Pulmonary artery endothelial cell (primary cell): ENCODE measurements at regions not wholly inside any gene's neighbourhood (a gene's known extent, or its start where the extent isn't known, plus 50 kb on each side); places are given as distances from the start of the nearest gene placed in this dataset.
"Not testable (repeated sequence)": the region's sequence is repeated elsewhere in the genome, so short reads cannot be mapped to it uniquely, and the experiment has no call there.

Experiments
- DNase-seq: peaks from one replicate; pipeline ENCODE4 v3.0.0-alpha.2; 2011; ENCODE audit warnings: low read depth, low spot score

DNA sequence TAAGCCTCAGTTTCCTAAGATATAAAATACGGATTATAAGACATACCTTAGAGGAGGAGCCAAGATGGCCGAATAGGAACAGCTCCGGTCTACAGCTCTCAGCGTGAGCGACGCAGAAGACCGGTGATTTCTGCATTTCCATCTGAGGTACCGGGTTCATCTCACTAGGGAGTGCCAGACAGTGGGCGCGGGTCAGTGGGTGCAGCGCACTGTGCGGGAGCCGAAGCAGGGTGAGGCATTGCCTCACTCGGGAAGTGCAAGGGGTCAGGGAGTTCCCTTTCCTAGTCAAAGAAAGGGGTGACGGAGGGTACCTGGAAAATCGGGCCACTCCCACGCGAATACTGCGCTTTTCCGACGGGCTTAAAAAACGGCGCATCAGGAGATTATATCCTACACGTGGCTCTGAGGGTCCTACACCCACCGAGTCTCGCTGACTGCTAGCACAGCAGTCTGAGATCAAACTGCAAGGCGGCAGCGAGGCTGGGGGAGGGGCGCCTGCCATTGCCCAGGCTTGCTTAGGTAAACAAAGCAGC is 1877.1 kb upstream of the C9orf72 start:
- not testable (repeated sequence) for DNase-seq

DNA sequence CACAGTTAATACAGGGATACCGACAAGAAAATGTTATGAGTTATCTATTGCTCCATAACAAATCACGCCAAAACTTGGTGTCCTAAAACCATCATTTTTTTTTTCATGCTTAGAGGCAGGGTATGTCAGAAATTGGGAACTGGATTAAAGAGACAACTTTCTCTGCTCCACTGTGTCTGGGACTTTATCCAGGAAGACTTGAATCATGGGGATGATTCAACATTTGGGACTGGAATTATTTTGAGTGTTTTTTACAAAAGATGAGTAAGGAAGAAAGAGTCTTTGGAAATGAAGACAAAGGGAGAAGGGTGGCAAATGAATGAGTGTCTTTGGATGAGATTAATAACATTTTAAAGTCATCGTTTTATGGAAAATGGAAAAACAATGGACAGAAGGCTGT is 1883.7 kb upstream of the C9orf72 start:
- no peak for DNase-seq

DNA sequence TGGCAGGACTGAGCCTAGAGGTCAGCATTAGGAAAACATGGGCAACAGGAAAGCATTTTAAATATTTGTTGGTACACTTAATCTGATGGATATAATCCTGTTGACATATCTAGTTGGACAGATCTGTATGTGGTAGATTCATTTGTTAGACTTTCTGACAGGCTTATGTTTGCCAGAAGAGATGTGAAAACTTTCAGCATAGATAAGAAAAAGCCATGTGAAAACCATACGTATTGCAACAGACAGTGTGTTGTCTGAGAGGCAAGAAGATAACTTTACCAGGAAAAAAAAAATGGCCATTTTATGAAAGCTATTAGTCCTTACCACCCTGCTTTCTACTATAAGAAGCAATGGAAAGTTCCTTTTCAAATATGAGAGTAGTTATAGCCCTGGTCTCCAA is 1902.2 kb upstream of the C9orf72 start:
- no peak for DNase-seq

DNA sequence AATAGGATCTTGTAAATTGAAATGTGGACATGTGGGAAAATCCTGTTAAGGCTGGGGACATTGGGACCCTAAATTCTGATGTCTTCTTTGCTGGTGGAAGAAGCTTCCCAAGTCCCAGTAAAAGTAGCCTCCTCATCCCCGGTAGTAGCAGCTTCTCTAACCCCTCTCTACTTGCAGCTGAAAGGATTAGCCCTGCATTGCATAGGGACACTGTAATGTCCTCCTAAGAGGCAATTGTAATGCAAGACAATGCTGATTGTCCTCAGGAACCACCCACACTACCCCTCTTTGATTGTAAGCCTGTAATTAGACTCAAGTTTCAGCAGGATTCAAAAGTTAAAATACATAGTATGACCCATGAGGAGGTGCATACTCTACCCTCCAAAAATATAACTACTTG is 1938.4 kb upstream of the C9orf72 start:
- no peak for DNase-seq

DNA sequence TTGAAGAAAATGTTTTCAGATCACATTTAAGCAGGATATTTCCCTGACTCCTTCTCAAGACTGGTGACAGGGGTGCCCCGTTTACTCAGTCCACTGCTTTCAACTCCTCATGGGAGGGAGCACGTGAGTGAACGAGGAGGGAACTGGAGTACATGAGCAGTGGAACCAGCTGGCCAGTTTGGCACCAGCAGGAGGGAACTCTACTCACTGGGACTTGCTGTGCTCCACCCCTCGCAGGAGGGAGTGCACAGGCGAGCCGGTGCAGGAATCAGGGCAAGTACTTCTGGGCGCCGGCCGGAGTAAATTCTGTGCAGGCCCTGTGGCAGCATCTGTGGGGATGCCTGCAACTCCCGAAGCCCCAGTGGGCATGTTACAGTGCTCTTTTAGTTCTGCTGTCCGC is 1941.1 kb upstream of the C9orf72 start:
- DNase-seq, result no peak

DNA sequence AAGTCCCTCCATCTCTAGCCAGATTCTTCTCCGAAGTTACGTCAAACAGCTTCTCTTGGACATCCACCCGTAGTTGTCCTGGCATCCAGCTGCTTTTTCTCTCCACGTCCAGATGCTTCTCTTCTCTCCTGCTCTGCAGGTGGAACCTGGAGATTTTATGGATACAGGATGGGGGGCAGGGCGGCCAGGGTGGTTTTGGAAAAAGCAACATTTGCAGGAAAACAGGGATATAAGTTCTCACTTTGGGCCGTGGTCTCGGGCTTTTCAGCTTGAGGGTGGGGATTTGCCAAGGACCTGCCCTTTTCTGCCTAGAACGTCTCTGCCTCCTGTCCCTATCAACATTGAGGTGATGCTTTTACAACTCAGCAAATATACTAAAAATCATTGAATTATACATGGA is 1941.6 kb upstream of the C9orf72 start:
- DNase-seq, result no peak

DNA sequence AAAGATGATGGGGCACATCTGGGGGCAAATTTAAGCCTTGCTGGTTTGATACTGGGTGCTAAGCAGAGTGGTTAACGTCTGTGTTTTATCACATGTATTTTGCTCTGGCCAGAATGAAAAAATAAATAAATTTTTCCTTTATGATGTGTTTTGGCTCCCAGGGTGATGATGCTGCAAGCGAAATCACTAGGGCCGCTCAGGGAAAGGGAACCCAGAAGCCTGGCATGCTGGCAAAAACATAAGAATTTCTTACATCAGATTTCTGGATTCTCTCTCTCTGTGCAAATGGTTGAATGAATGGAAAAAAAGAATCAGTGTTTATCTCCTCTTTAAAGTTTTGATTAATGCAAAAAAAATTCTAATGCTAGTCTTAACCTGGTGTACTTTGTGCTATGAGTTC is 1975.2 kb upstream of the C9orf72 start:
- no peak for DNase-seq

DNA sequence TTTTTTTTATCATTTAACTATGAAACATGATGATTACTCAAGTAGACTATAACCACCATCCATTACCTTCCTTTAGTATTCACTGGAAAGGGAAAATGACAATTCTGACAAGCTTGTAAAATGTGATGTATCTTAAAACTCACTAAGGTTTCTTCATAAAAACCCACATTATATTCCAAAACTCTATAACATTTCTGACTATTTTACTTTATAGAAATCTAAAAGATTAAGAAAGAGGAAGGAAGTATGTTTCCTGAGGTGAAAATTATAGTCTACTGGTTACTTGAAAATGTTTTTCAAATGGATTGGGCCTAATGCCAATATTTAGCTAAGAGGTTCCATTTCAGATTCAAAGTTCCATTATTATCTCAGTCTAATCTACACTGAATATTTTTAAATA is 1982.2 kb upstream of the C9orf72 start:
- DNase-seq, result no peak

DNA sequence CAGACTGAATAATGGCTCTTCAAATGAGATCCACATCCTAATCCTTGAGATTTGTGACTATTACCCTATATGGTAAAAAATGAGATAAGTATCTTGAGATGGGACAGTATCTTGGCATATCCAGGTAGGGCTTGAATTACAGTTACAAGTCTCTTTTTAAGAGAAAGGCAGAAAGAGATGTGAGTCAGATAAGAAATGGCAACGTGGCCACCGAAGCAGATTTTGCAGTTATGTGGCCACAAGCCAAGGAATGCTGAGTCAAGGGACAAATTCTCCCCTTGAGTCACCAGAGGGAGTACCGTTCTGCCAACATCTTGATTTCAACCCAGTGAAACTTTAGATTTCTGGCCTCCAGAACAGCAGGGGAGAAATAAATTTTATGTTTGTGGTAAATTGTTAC is 1983.0 kb upstream of the C9orf72 start:
- no peak for DNase-seq

DNA sequence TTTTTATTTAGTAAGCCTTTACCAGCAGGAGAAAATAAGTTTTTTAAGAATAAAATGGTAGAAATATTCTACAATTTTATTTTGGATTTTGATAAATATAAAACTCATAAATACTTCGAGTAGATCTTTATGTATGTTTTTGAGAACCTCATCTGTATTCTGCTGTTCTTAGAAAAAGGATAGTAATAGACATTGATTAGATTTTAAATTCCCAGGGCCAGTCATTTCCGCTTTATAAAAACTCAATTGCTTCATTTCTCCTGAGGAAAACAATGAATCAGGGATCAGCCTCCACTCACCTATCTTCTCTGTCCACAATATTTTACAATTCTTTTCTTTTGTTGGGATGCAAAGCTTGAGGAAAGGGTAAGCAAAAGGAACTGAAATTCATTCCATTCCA is 1983.5 kb upstream of the C9orf72 start:
- DNase-seq, result no peak

DNA sequence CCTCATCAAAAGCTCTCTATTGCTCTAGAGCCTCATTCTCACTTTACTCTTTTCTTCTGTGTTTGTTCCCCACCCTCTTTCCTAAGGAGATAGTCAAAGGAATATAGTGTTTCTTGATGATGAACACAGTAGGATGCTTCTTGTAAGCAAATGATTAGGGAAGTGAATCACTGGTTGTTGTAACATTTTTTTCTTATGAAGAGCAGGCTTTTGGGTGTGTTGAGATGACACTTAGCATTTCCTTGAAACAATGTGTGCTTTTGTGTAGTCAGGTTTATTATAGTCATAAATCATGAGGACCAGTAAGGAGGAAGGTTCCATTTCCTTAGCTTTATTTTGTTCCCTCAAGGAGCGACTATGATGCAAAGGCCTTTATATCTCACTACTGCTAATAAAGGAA is 1991.3 kb upstream of the C9orf72 start:
- no peak for DNase-seq

DNA sequence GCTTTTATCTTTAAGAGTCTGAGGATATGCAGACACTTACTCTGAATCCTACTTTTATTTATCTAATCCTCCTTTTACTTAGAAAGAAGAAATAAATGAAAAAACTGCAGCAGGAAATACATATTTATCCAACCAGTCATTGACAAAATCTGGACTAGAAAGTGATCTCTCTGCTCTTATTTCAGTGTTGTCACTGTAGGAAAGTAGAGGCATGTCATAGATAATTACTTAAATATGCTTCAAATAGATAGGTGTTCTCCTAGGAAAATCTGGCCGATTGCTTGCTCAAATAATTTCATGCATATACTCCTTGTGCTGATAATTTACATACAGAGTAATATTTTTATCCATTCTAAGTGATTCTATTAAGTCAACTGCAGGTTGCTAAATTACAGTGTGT is 2001.9 kb upstream of the C9orf72 start:
- DNase-seq, result no peak

DNA sequence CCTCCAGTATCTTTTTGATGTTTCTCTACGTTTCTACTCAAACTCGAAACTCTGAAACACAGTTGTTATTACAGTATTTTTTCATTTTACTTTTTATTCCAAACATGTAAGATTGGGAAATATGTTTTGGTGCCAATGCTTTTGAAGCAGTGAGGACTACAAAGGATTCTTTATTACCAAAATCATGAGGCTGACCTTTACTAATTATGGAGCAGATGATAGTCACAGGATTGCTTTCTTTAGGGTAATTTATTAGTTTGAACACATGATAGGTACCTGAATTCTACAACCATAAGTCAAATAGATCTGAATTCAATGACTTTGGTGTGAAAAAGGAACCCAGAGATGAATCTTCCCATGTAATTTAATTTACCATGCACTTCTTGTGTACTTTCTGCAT is 2015.1 kb upstream of the C9orf72 start:
- DNase-seq, result no peak

DNA sequence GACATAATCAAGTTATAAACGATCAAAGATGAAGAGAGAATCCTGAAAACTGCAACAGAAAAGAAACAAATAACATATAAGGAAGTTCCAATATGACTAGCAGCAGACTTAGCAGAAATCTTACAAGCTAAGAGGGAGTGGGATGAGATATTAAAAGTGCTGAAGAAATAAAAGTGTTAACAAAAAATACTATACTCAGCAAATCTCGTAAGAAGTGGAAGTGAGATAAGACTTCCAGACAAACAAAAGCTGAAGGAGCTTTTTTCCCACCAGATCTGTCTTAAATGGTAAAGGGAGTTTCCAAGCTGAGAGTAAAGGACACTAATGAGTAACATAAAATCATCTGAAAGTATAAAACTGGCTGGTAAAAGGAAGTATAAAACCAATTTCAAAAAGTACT is 2036.0 kb upstream of the C9orf72 start:
- no peak for DNase-seq

DNA sequence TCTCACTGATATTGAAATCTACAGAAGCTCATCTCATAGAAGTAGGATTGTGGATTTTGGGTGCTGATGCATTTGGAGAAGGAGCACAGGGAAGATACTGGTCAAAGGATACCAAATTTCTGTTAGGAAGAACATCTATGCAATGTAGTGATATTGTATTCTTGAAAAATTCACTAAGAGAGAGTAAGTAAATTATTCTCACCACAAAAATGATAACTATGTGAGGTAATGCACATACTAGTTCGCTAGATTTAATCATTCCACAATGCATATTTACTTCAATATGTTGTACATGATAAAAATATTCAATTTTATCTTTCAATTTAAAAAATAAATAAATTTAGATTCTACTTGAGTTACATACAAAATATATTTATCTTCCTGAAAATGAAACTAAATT is 2040.5 kb upstream of the C9orf72 start:
- no peak for DNase-seq

DNA sequence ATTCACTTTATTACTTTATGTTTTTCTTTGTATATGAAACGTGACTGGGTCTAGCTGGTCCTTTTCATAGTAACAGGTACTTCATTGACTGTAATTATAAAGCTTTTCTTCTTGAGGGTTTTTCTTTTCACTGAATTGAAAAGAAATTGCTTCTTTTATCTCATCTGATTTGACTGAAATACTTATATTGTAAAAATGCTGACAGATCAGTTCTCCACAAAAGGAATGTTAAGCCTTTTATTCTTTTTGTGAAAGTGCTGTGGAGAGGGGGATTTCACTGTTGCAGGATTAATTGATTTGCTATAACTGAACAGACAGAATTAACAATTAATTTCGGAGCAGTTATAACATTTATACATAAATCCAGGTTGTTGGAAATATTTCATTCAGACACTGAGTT is 2043.6 kb upstream of the C9orf72 start:
- no peak for DNase-seq

DNA sequence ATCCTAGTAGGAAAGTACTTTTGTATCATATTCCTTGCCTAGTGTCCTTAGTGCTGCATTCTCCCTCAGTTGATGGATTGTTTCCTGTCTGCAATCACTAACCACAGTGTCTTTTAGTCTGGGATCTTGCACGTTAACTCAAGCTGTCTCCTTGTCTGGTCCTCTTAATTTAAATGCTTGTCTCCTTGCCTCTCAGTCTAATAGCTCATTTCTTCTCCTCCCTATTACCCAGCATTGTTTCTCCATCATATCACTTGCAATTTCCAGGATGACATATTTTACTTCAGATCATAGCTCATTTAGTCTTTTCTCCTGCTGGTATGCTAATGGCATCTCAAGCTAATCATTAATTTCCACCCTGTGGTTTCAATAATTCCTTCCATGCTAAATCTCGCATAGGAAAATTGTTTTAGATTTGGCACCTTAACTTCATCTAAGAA is 2052.0 kb upstream of the C9orf72 start:
- no peak for DNase-seq

DNA sequence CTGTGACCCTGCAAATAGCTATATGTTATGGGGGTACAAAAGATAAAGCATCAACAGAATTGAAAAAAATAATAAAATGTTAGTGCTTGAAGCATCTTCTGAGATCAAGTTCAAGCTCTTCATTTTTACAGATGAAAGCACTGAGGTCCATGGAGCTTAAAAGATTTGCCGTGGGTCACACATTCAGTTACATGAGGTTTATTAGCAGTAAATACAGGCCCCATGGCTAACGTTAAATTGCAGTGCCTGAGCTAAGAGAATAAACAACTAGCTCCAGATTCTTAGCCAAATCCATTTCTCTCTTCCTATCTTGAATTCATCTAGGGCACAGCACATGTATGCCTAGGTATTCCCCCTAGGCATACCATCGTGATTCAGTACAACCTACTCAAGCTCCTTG is 2052.7 kb upstream of the C9orf72 start:
- no peak for DNase-seq

DNA sequence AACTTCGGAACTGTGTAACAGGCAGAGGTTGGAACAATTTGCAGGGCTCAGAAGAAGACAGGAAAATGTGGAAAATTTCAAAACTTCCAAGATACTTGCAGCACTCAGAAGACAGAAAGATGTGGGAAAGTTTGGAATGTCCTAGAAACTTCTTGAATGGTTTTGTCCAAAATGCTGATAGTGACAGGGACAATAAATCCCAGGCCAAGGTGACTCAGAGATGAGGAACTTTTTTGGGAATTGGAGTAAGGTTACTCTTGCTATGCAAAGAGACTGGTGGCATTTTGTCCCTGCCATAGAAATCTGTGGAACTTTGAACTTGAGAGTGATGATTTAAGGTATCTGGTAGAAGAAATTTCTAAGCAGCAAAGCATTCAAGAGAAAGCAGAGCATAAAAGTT is 2055.6 kb upstream of the C9orf72 start:
- DNase-seq, result not testable (repeated sequence)

DNA sequence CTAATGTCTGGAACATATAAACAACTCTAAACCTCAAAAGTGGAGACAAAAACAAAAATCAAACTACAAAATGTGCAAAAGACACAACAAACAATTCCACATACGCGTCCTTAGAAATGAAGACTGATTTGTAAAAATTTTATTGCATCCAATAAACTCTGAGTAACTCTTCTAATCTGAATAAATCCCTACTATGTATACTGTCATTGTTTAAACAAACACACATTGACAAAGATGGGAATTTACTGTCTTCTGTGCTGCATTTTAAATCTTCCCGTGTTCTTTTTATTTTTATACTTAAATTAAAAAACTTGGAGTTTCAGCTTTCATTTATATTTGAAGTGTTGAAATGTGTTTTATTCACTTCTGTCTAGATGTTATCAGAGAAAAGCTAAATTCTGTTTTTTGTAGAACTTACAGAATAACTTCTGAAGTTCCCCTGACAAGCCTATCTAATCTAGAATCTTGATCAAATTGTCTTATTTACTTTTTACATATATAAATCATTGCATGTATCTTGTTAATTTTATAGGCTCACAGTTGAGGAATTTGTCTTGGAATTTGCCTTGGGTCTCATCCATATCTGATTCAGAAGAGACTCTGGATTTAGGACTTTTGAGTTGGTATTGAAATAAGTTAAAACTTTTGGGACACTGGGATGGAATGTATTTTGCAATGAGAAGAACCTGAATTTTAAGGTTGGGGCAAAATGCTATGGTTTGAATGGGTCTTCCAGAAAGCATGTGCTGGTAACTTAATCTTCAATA is 2064.4 kb upstream of the C9orf72 start:
- no peak for DNase-seq

DNA sequence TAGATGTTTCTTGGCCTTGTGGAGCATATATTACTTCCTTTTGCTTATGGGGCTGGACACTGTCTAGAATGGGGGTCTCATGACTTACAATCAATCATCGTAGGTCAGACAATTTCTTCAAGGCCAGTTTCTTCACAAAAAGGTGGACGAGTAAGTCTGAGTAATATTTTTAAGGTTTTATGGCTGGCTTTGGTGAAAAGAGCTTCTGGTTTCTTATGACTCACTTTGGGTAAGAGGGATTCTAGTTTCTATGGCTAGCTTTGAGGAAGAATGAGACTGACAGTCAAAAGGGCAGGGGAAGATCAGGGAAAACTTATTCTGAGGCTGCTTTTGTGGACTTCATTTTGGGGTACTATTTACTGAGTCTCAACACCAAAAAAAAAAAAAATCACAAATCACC is 2067.2 kb upstream of the C9orf72 start:
- DNase-seq, result no peak

DNA sequence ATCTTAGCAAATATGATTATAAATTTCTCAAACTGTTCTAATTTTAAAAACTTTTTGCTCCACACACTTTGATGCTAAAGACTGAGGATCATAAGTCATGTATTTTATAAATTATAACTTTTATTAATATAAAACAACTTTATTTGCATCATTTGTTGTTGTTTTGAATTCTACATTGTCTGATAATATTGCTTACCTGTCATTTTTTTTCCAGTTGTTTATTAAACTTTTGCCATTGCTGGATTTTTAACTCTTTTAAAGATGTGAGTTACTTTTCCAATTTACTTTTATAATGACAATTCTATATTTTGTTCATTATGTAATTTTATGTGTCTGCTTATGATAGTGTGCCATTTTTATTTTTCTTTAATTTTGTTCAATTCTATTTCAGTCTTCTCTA is 2071.2 kb upstream of the C9orf72 start:
- no peak for DNase-seq

DNA sequence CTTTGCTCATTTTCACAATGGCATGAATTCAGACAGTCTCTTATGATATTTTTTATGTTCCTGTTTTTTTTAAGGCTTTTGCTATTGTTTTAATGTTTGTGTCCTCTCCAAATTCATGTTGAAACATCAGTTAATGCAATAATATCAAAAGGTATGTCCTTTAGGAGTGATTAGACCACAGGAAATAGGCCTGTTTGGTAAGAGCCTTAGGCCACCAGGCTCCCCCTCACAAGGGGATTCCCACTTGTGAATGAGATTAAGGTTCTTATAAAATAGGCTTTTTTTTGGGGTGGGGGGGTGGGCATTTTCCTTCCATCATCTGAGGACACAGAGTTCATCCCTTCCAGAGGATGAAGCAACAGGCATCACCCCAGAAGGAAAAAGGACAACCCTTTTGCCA is 2074.2 kb upstream of the C9orf72 start:
- DNase-seq, result no peak

DNA sequence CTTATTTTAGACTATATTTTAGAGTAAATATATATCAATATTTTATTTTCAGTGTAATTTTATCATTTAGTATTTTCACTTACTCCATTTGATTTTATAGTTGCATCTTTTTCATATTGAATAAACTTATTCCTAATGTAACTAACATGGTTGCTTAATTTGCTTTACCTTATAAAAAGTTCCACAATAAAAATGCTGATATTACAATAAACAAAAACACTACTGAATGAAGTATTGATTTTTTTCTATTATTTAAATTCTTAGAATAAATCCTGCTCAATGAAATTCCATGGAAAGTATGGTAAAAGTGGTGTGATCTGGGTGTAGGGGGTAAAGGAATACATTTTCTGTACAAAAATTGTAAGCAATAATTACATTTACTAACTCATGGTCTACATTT is 2074.9 kb upstream of the C9orf72 start:
- DNase-seq, result no peak
